ENCODE measurements at regions not wholly inside any gene's neighbourhood (a gene's known extent, or its start where the extent isn't known, plus 50 kb on each side); places are given as distances from the start of the nearest gene placed in this dataset.

GRCh38 chr2:150150144-150150543 is 337.3 kb downstream of the RND3 start:
- peaks cover 13 to 14% of the 10 kb centered on the region in 2 donors for H3K9me3 Mint-ChIP-seq
- no peak for DNase-seq (ENCODE audit: low spot score in 2 of 2)
- H3K27ac Mint-ChIP-seq = no peak overlapping the region
- H3K36me3 Mint-ChIP-seq = peaks cover 0 to 11% of the 10 kb centered on the region in 2 donors
- no peak for ATAC-seq

GRCh38 chr2:150147889-150148683 is 339.4 kb downstream of the RND3 start:
- ATAC-seq (no peak), DNase-seq (ENCODE audit: low spot score in 2 of 2) (no peak)
- peaks cover 0 to 11% of the 10 kb centered on the region in 2 donors for H3K36me3 Mint-ChIP-seq
- peaks cover 14% of the 10 kb centered on the region in 2 donors for H3K9me3 Mint-ChIP-seq
- no peak overlapping the region for H3K27ac Mint-ChIP-seq

- peaks cover 0 to 11% of the 10 kb centered on the region in 2 donors for H3K36me3 Mint-ChIP-seq
- H3K27ac Mint-ChIP-seq = no peak overlapping the region
- ATAC-seq = no peak
- H3K9me3 Mint-ChIP-seq = peaks cover 14 to 17% of the 10 kb centered on the region in 2 donors
- DNase-seq (ENCODE audit: low spot score in 2 of 2) = no peak
These were observed 340.6 kb downstream of the RND3 start for GRCh38 chr2:150146879-150147278.

- H3K27ac Mint-ChIP-seq = no peak overlapping the region
- DNase-seq (ENCODE audit: low spot score in 2 of 2) (no peak), ATAC-seq (no peak)
- H3K9me3 Mint-ChIP-seq = peaks cover 14 to 17% of the 10 kb centered on the region in 2 donors
- H3K36me3 Mint-ChIP-seq = peaks cover 0 to 11% of the 10 kb centered on the region in 2 donors
These were observed 342.2 kb downstream of the RND3 start for GRCh38 chr2:150145299-150145692.

- ATAC-seq (no peak), DNase-seq (ENCODE audit: low spot score in 2 of 2) (no peak)
- H3K27ac Mint-ChIP-seq = no peak overlapping the region
- H3K9me3 Mint-ChIP-seq = peaks cover 14 to 17% of the 10 kb centered on the region in 2 donors
- peaks cover 0 to 11% of the 10 kb centered on the region in 2 donors for H3K36me3 Mint-ChIP-seq
These were observed 342.7 kb downstream of the RND3 start for GRCh38 chr2:150144546-150145298.

- DNase-seq (ENCODE audit: low spot score in 2 of 2) (no peak), ATAC-seq (no peak)
- Mint-ChIP-seq H3K36me3 (peaks cover 3 to 11% of the 10 kb centered on the region in 2 donors), H3K27ac (no peak overlapping the region), H3K9me3 (peaks cover 18 to 21% of the 10 kb centered on the region in 2 donors)
These were observed 344.4 kb downstream of the RND3 start for GRCh38 chr2:150143087-150143536.

GRCh38 chr2:150142561-150142960 is 344.9 kb downstream of the RND3 start:
- H3K36me3 Mint-ChIP-seq = peaks cover 5 to 11% of the 10 kb centered on the region in 2 donors
- no peak for DNase-seq (ENCODE audit: low spot score in 2 of 2)
- no peak for ATAC-seq
- no peak overlapping the region for H3K27ac Mint-ChIP-seq
- H3K9me3 Mint-ChIP-seq = peaks cover 20 to 25% of the 10 kb centered on the region in 2 donors

- DNase-seq (ENCODE audit: low spot score in 2 of 2) (no peak), ATAC-seq (no peak)
- Mint-ChIP-seq H3K36me3 (peaks cover 2 to 5% of the 10 kb centered on the region in 2 donors), H3K9me3 (peaks cover 14 to 20% of the 10 kb centered on the region in 2 donors), H3K27ac (no peak overlapping the region)
These were observed 346.1 kb downstream of the RND3 start for GRCh38 chr2:150141226-150142001.

GRCh38 chr2:150140777-150141176 is 346.7 kb downstream of the RND3 start:
- ATAC-seq = no peak
- DNase-seq (ENCODE audit: low spot score in 2 of 2) = no peak
- H3K27ac Mint-ChIP-seq = no peak overlapping the region
- peaks cover 0 to 5% of the 10 kb centered on the region in 2 donors for H3K36me3 Mint-ChIP-seq
- H3K9me3 Mint-ChIP-seq = peaks cover 14 to 20% of the 10 kb centered on the region in 2 donors

GRCh38 chr2:150138587-150138986 is 348.9 kb downstream of the RND3 start:
- DNase-seq (ENCODE audit: low spot score in 2 of 2) = no peak
- H3K27ac Mint-ChIP-seq = no peak overlapping the region
- ATAC-seq = no peak
- H3K36me3 Mint-ChIP-seq = peaks cover 0 to 5% of the 10 kb centered on the region in 2 donors
- peaks cover 9 to 14% of the 10 kb centered on the region in 2 donors for H3K9me3 Mint-ChIP-seq

- peaks cover 9 to 10% of the 10 kb centered on the region in 2 donors for H3K9me3 Mint-ChIP-seq
These were observed 350.0 kb downstream of the RND3 start for GRCh38 chr2:150137338-150138069.

GRCh38 chr2:150136893-150137292 is 350.6 kb downstream of the RND3 start:
- ATAC-seq (no peak), DNase-seq (ENCODE audit: low spot score in 2 of 2) (no peak)
- no peak overlapping the region for H3K27ac Mint-ChIP-seq
- H3K9me3 Mint-ChIP-seq = peaks cover 7 to 9% of the 10 kb centered on the region in 2 donors
- H3K36me3 Mint-ChIP-seq = peaks cover 0 to 5% of the 10 kb centered on the region in 2 donors

More at GRCh38 chr2:150137338-150138069, 350.0 kb downstream of the RND3 start:
- H3K36me3 Mint-ChIP-seq = peaks cover 0 to 5% of the 10 kb centered on the region in 2 donors
- no peak overlapping the region for H3K27ac Mint-ChIP-seq
- ATAC-seq (no peak), DNase-seq (ENCODE audit: low spot score in 2 of 2) (no peak)

GRCh38 chr2:150136401-150136800 is 351.1 kb downstream of the RND3 start:
- Mint-ChIP-seq H3K36me3 (peaks cover 0 to 5% of the 10 kb centered on the region in 2 donors), H3K9me3 (peaks cover 7 to 9% of the 10 kb centered on the region in 2 donors), H3K27ac (no peak overlapping the region)
- no peak for ATAC-seq
- no peak for DNase-seq (ENCODE audit: low spot score in 2 of 2)

GRCh38 chr2:150135223-150135883 is 352.1 kb downstream of the RND3 start:
- no peak overlapping the region for H3K27ac Mint-ChIP-seq
- H3K9me3 Mint-ChIP-seq = peaks cover 9 to 10% of the 10 kb centered on the region in 2 donors
- no peak for ATAC-seq
- peaks cover 0 to 5% of the 10 kb centered on the region in 2 donors for H3K36me3 Mint-ChIP-seq
- DNase-seq (ENCODE audit: low spot score in 2 of 2) = no peak

GRCh38 chr2:150134223-150134857 is 353.1 kb downstream of the RND3 start:
- H3K36me3 Mint-ChIP-seq = peaks cover 0 to 5% of the 10 kb centered on the region in 2 donors

More at GRCh38 chr2:150134223-150134857, 353.1 kb downstream of the RND3 start:
- no peak for DNase-seq (ENCODE audit: low spot score in 2 of 2)
- H3K27ac Mint-ChIP-seq = no peak overlapping the region
- ATAC-seq = no peak
- H3K9me3 Mint-ChIP-seq = peaks cover 9 to 12% of the 10 kb centered on the region in 2 donors

Data from activated naive CD4-positive, alpha-beta T cell treated with anti-CD3 and anti-CD28 coated beads, Interleukin-2, amount 50 U/mL, for 72 hours (primary cell).